Epithelial cell of proximal tubule (primary cell): ENCODE measurements at regions not wholly inside any gene's neighbourhood (a gene's known extent, or its start where the extent isn't known, plus 50 kb on each side); places are given as distances from the start of the nearest gene placed in this dataset.

Experiments used
- DNase-seq: peaks from one replicate; pipeline ENCODE4 v3.0.0-alpha.2; 2011; ENCODE audit warnings: low read depth
- H3K4me3 ChIP-seq: 2 replicates; pipeline ENCODE4 v1.5.1; 2011; ENCODE audit warnings: low read depth, mild to moderate bottlenecking, low read length
- TF ChIP-seq, protein P1 (sequence below): conservative IDR thresholded peaks from 2 replicates; pipeline ENCODE4 v1.5.1; 2012; ENCODE audit warnings: low read depth, mild to moderate bottlenecking, low read length

DNA sequence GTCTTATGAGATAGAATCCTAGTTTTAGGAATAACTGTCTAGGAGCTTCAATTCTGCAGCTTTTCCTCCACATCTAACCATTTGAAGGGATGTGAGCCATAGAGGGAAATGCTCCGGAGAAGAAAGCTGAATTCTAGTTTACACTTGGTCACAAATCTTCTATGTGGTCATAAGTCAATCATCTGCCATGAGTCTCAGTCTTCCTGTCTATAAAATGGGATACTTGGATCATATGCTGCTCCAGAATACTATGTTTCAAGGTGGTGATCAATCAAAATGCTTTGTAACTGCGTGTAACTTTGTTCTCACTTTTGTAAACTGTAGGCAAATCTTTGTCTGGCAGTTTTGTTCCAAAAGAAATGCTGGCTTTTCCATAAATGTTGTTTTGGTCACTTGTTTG lies 152.0 kb upstream of the SV2C start:
- no peak overlapping the region for H3K4me3 ChIP-seq
- DNase-seq = no peak
- TF ChIP-seq, protein P1, sequence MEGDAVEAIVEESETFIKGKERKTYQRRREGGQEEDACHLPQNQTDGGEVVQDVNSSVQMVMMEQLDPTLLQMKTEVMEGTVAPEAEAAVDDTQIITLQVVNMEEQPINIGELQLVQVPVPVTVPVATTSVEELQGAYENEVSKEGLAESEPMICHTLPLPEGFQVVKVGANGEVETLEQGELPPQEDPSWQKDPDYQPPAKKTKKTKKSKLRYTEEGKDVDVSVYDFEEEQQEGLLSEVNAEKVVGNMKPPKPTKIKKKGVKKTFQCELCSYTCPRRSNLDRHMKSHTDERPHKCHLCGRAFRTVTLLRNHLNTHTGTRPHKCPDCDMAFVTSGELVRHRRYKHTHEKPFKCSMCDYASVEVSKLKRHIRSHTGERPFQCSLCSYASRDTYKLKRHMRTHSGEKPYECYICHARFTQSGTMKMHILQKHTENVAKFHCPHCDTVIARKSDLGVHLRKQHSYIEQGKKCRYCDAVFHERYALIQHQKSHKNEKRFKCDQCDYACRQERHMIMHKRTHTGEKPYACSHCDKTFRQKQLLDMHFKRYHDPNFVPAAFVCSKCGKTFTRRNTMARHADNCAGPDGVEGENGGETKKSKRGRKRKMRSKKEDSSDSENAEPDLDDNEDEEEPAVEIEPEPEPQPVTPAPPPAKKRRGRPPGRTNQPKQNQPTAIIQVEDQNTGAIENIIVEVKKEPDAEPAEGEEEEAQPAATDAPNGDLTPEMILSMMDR = no peak

DNA sequence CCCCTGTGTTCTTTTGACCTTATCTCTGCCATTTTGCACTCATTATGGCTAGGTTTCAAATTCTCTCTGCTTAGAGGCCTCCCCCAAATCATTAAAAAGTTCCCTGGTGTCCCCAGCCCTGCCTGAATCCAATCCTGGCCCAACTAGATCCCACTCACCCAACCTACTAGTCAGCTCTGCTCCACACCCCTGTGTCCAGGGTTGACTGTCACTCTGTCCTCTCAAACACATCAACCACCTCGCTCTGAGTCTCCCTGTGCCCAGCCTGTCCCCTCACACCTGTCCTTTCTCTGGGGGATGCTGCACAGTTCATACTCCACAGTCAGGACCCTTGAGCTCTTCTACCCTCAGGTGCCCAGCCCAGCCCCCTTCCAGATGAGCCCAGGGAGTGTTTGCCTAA lies 154.2 kb upstream of the SV2C start:
- TF ChIP-seq, protein P1 = no peak
- H3K4me3 ChIP-seq = no peak overlapping the region
- no peak for DNase-seq

DNA sequence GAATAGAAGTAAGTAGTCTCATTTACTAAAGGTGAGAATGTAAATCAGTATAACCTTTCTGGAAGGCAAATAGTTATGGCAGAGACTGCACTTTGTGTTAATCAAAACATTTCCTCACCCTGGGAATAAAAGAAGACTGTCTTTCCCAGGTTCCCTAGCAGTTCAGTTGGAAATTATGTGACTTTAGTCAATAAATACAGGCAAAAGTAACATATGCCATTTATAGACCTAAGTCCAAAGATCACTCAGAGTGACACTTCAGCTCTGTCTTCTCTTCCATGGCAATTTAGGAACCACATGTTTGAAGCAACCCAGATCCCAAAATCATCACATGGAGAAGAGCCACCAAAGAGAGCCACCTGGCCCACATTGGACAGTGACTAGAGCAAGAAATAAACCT lies 160.7 kb upstream of the SV2C start:
- no peak overlapping the region for H3K4me3 ChIP-seq
- TF ChIP-seq, protein P1 = no peak
- no peak for DNase-seq

DNA sequence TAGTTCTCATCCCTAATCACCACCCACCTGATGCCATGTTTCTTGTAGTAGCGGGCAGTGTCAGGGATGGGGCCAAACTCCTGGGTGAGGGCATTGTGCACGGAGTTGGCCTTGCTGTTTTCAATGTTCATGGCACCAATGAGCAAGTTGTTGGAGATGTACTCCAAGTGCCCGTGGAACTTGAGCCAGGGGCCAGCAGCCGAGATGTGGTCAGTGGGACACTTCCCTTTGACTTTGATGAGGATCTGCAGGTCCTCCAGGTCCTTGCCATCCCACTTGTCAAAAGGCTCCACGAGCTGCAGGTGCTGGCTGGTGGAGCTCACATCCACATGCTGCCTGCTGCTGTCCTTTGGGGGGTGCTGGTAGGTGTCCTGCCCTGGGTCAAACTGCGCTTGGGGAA lies 162.2 kb upstream of the SV2C start:
- TF ChIP-seq, protein P1 = no peak
- H3K4me3 ChIP-seq = no peak overlapping the region

DNA sequence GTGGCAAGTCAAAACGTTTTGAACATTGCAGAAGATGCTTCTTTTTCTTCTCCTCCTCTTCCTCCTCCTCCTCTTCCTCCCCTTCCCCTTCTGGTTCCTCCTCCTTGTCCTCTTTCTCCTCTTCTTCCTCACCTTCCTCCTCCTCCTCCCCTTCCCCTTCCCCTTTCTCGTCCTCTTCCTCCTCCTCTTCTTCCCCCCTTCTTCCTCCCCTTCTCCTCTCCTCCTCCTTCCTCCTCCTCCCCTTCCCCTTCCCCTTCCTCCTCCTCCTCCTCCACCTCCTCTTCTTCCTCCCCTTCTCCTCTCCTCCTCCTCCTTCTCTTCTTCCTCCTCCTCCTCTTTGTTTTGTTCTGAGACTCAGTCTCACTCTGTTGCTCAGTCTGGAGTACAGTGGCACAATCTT lies 167.0 kb upstream of the SV2C start:
- no peak overlapping the region for H3K4me3 ChIP-seq
- TF ChIP-seq, protein P1 = no peak
- DNase-seq = no peak

More for the DNA sequence above, 162.2 kb upstream of the SV2C start:
- DNase-seq = no peak

DNA sequence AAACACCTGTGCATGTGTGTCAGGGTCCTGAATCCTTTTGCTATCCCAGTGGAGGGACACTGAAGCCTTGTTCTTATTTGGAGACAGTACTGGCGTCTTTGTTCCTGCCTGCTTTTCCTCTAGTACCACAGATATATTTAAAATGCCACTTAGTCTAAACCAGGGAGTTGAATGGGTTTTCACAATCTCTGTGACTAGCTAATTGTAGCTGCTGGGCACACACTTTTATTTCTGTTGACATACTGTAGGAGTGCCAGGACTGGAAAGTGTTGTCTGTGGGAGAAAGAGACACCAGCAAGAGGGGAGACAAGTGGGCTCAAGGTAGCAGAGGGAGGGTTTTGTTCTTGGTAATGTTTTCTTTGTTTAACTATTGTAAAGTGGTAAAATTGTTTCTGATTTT lies 174.0 kb upstream of the SV2C start:
- no peak for DNase-seq
- H3K4me3 ChIP-seq = no peak overlapping the region
- TF ChIP-seq, protein P1 = no peak

DNA sequence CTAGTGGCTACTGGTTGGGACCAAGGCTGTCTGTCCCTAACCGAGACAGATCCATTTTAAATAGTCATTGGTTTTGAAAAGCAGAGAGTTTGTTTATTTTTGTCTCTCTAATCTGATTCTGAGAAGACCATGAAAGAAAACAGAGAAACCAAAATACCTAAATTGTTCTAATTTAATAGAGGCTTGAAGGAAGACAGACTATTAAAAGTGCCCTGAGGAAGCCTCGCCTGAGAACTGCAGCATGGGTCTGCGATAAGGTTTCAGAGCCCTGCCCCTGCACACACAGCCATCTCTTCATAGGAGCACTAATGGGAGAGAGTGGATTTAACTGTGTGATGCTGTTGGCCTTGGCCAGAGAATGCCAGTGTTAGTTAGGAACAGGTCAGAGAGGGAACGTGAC lies 175.5 kb upstream of the SV2C start:
- no peak for DNase-seq
- TF ChIP-seq, protein P1 = no peak
- no peak overlapping the region for H3K4me3 ChIP-seq
